Transverse colon (tissue), 4 donors: ENCODE measurements at regions not wholly inside any gene's neighbourhood (a gene's known extent, or its start where the extent isn't known, plus 50 kb on each side); places are given as distances from the start of the nearest gene placed in this dataset.
A peak's percentile ranks its signal among the peaks of the same experiment; 100 is the strongest.
"Not testable (repeated sequence)": the region's sequence is repeated elsewhere in the genome, so short reads cannot be mapped to it uniquely, and the experiment has no call there.

ENCODE experiments used
- DNase-seq: peaks from one replicate; pipeline ENCODE4 v3.0.0-alpha.2; 2019
- H3K27ac ChIP-seq, 4 donors: fragments of 200-600 bp; sonication (generic); 2 replicates each; pipeline ENCODE4 v1.5.1; 2016 to 2018; ENCODE audit warnings: inconsistent platforms in 4 of 4
- H3K27me3 ChIP-seq: fragments of 200-600 bp; sonication (generic); 2 replicates; pipeline ENCODE4 v1.5.1; 2017; ENCODE audit warnings: inconsistent platforms
- H3K36me3 ChIP-seq, 4 donors: fragments of 200-600 bp; sonication (generic); 2 replicates each; pipeline ENCODE4 v1.5.1; 2017 to 2019; ENCODE audit warnings: inconsistent platforms in 4 of 4
- H3K4me1 ChIP-seq, 4 donors: fragments of 200-600 bp; sonication (generic); 2 replicates each; pipeline ENCODE4 v1.5.1; 2017 to 2020; ENCODE audit warnings: inconsistent platforms in 4 of 4
- H3K4me3 ChIP-seq, 4 donors: fragments of 200-600 bp; sonication (generic); 1 replicate in 1 of 4; 2 replicates in 3 of 4; pipeline versions ENCODE4 v1.5.1 to v1.6.1; 2017 to 2019; ENCODE audit warnings: inconsistent platforms in 4 of 4
- H3K9me3 ChIP-seq, 2 donors: fragments of 200-600 bp; sonication (generic); 2 replicates each; pipeline ENCODE4 v1.5.1; 2017 to 2019; ENCODE audit warnings: inconsistent platforms in 2 of 2
- CTCF ChIP-seq, 5 experiments: fragments of 200-600 bp in 3 of 5; fragments of 450-650 bp in 2 of 5; sonication (generic) in 3 of 5; IDR thresholded peaks; 1 replicate in 2 of 5; 2 replicates in 3 of 5; pipeline ENCODE4 v1.5.1; 2016 to 2017; ENCODE audit warnings: antibody characterized with exemption in 5 of 5, inconsistent platforms in 3 of 5, mild to moderate bottlenecking in 2 of 5, moderate library complexity in 1 of 5
- EP300 ChIP-seq: sonication (generic); formaldehyde crosslinking; IDR thresholded peaks from one replicate; pipeline ENCODE4 v1.6.1; 2017; ENCODE audit warnings: antibody characterized with exemption, low read depth
- POLR2A ChIP-seq: fragments of 450-650 bp; IDR thresholded peaks from one replicate; pipeline ENCODE4 v1.6.1; 2016; ENCODE audit warnings: antibody characterized with exemption, mild to moderate bottlenecking, moderate library complexity
- POLR2AphosphoS5 ChIP-seq, 3 donors: sonication (generic); formaldehyde crosslinking; IDR thresholded peaks; one replicate each; pipeline ENCODE4 v1.6.1; 2016; ENCODE audit warnings: antibody characterized with exemption in 3 of 3
- WGBS, 2 donors: methylation state at CpG; one replicate each; pipeline ENCODE4 v1.1.5; 2018; ENCODE audit warnings: low coverage in 1 of 2; 5-methylcytosine and 5-hydroxymethylcytosine counted together
- in situ Hi-C, 4 donors: fragments of 200-750 bp; cut with MboI; loops; one replicate each; pipeline versions ENCODE4 v1.15.0 to v1.15.1; 2017; ENCODE audit warnings: low sequenced_read_pairs in 3 of 4, low pct_ligation_motif_present in 1 of 4, low pct_unique_long_range_greater_than_20kb in 1 of 4
- intact Hi-C: fragments of 100-400 bp; cut with DNase I; formaldehyde crosslinking; loops from one replicate; pipeline ENCODE4 v1.15.1; 2023; ENCODE audit warnings: low total_unique reads

DNA sequence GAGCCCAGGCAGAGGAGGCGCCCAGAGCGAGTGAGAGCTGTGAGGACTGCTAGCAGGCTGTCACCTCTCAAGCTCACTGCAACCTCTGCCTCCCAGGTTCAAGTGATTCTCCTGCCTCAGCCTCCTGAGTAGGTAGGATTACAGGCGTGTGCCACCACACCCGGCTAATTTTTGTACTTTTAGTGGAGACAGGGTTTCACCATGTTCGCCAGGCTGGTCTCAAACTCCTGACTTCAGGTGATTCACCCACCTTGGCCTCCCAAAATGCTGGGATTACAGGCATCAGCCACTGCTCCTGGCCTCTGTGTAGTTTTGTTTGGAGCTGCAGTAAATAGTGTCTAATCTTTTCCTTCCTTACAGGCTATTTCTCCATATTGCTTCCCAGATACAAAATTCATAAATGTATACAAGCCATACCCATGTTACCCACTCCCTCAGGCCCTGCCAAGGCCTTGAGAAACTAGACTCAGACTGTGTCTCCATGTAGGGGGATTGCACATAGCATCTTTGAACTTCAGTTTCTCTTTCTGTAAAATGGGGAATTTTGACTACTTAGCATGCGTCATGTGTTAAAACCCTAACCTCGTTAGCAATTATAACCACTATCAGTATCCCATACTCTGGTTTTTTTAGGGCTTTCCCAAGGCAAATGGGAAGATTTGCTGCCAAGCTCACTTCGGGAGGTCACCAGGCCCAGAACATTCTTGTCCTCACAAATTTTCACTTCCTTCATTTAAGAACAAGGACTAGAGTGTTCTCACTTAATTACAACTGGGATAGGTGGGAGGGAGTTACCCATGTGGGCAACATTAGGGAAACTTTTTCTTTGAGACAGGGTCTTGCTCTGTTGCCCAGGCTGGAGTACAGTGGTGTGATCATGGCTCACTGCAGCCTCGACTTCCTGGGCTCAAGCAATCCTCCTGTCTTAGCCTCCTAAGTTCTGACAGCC, 67.3 kb upstream of the DDR1 start:
- no peak overlapping the region for H3K4me3 ChIP-seq
- no peaks in the 10 kb centered on the region for H3K9me3 ChIP-seq
- WGBS, 2 donors: 85 to 93% methylated on average over 4 to 9 of the region's 9 CpGs
- in situ Hi-C loops: no loop called here
- DNase-seq: no peak
- H3K36me3 ChIP-seq: no peaks in the 10 kb centered on the region
- peaks cover 4 to 57% (median 32%) of the 10 kb centered on the region in 4 donors for H3K4me1 ChIP-seq
- H3K27ac ChIP-seq: peak overlapping the region in 1 of 4 donors; percentile 3
- intact Hi-C loops: no loop called here
- TF ChIP-seq CTCF (IDR thresholded peaks at IDR 0.05) (no peak), POLR2AphosphoS5 (IDR thresholded peaks at IDR 0.05) (no peak), EP300 (no peak), POLR2A (no peak)
- no peaks in the 10 kb centered on the region for H3K27me3 ChIP-seq

- intact Hi-C loops, H3K27ac ChIP-seq, H3K4me3 ChIP-seq, H3K9me3 ChIP-seq, H3K27me3 ChIP-seq, DNase-seq, H3K36me3 ChIP-seq, in situ Hi-C loops: not testable (repeated sequence)
- WGBS, 2 donors: 95% methylated on average over 16 of the region's 34 CpGs; no CpG with 5 or more reads in 1 of the 2 donors
- H3K4me1 ChIP-seq: peaks cover 4 to 56% (median 30%) of the 10 kb centered on the region in 4 donors
These were observed 68.0 kb upstream of the DDR1 start for GRCh38 chr6:30816296-30816695.

DNA sequence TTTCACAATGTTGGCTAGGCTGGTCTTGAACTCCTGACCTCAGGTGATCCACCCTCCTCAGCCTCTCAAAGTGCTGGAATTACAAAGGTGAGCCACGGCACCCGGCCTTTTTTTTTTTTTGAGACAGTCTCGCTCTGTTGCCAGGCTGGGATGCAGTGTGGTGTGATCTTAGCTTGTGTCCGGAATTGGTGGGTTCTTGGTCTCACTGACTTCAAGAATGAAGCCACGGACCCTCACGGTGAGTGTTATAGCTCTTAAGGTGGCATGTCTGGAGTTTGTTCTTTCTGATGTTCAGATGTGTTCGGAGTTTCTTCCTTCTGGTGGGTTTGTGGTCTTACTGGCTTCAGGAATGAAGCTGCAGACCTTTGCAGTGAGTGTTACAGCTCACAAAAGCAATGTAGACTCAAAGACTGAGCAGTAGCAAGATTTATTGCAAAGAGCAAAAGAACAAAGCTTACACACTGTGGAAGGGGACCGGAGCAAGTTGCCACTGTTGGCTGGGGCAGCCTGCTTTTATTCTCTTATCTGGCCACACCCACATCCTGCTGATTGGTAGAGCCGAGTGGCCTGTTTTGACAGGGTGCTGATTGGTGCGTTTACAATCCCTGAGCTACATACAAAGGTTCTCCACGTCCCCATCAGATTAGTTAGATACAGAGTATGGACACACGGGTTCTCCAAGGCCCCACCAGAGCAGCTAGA, 69.1 kb upstream of the DDR1 start:
- H3K4me3 ChIP-seq, intact Hi-C loops, H3K27me3 ChIP-seq, H3K36me3 ChIP-seq, in situ Hi-C loops, DNase-seq, H3K27ac ChIP-seq, H3K9me3 ChIP-seq: not testable (repeated sequence)
- WGBS, 2 donors: 82% methylated on average over 4 to 12 of the region's 12 CpGs
- H3K4me1 ChIP-seq: peaks cover 4 to 55% (median 26%) of the 10 kb centered on the region in 4 donors

GRCh38 chr6:30814146-30815040, 69.9 kb upstream of the DDR1 start:
- Histone ChIP-seq H3K4me1 (peaks cover 0 to 55% (median 23%) of the 10 kb centered on the region in 4 donors), H3K27ac (peak overlapping the region; percentile 64 to 80 (median 76)), H3K36me3 (no peaks in the 10 kb centered on the region), H3K27me3 (no peaks in the 10 kb centered on the region), H3K4me3 (no peak overlapping the region), H3K9me3 (no peaks in the 10 kb centered on the region)
- DNase-seq: peak; percentile 26
- 42 to 71% methylated on average over 6 to 11 of the region's 11 CpGs for WGBS, 2 donors
- in situ Hi-C loops (no loop called here), intact Hi-C loops (loop anchor here (5.0 kb wide), 1 partner anchor 132 kb away; no protein-coding TSS in a partner anchor)
- TF ChIP-seq POLR2AphosphoS5 (IDR thresholded peaks at IDR 0.05): no peak
- no peak for TF ChIP-seq POLR2A
- no peak for TF ChIP-seq EP300
- no peak for TF ChIP-seq CTCF (IDR thresholded peaks at IDR 0.05)
